Glutamatergic neuron (in vitro differentiated cells): ENCODE measurements at regions not wholly inside any gene's neighbourhood (a gene's known extent, or its start where the extent isn't known, plus 50 kb on each side); places are given as distances from the start of the nearest gene placed in this dataset.

Experiments used
- DNase-seq: peaks from one replicate; pipeline ENCODE4 v3.0.0; 2022
- H3K27ac Mint-ChIP-seq: one replicate; pipeline ENCODE4 v1.8.0; 2020; ENCODE audit warnings: mild to moderate bottlenecking, mixed read lengths, inconsistent platforms; ENCODE audit not compliant: unreplicated experiment
- H3K27me3 Mint-ChIP-seq: one replicate; pipeline ENCODE4 v1.8.0; 2020; ENCODE audit warnings: mild to moderate bottlenecking, moderate library complexity, mixed read lengths, inconsistent platforms; ENCODE audit not compliant: unreplicated experiment
- H3K36me3 Mint-ChIP-seq: one replicate; pipeline ENCODE4 v1.8.0; 2020; ENCODE audit warnings: mild to moderate bottlenecking, mixed read lengths, inconsistent platforms; ENCODE audit not compliant: unreplicated experiment
- H3K4me1 Mint-ChIP-seq: one replicate; pipeline ENCODE4 v1.8.0; 2020; ENCODE audit warnings: mild to moderate bottlenecking, low read depth, mixed read lengths, inconsistent platforms; ENCODE audit not compliant: unreplicated experiment
- H3K4me3 Mint-ChIP-seq: one replicate; pipeline ENCODE4 v1.8.0; 2020; ENCODE audit warnings: mild to moderate bottlenecking, mixed read lengths, inconsistent platforms; ENCODE audit not compliant: unreplicated experiment
- H3K9me3 Mint-ChIP-seq: one replicate; pipeline ENCODE4 v1.8.0; 2020; ENCODE audit warnings: mild to moderate bottlenecking, moderate library complexity, mixed read lengths, inconsistent platforms; ENCODE audit not compliant: unreplicated experiment
- CTCF ChIP-seq: fragments of 200-600 bp; sonication (generic); IDR thresholded peaks from one replicate; pipeline ENCODE4 v1.5.0; 2021; ENCODE audit not compliant: partially characterized antibody, unreplicated experiment

- Mint-ChIP-seq H3K4me3 (no peak overlapping the region), H3K4me1 (peaks cover 32% of the 10 kb centered on the region), H3K36me3 (no peaks in the 10 kb centered on the region), H3K27ac (peak overlapping the region; percentile 59), H3K9me3 (no peaks in the 10 kb centered on the region), H3K27me3 (peaks cover 5% of the 10 kb centered on the region)
- TF ChIP-seq CTCF, result no peak
- no peak for DNase-seq
Observed at GRCh38 chr6:109299265-109299607, 83.0 kb downstream of the CD164 start.

GRCh38 chr6:109298605-109299264, 83.5 kb downstream of the CD164 start:
- no peak for TF ChIP-seq CTCF

GRCh38 chr6:109297406-109298110, 84.7 kb downstream of the CD164 start:
- TF ChIP-seq CTCF, result no peak
- H3K27me3 Mint-ChIP-seq, result peaks cover 5% of the 10 kb centered on the region
- H3K9me3 Mint-ChIP-seq, result no peaks in the 10 kb centered on the region
- DNase-seq, result no peak
- H3K4me1 Mint-ChIP-seq, result peaks cover 32% of the 10 kb centered on the region
- H3K36me3 Mint-ChIP-seq, result no peaks in the 10 kb centered on the region
- no peak overlapping the region for H3K4me3 Mint-ChIP-seq
- H3K27ac Mint-ChIP-seq, result no peak overlapping the region

More at GRCh38 chr6:109298605-109299264, 83.5 kb downstream of the CD164 start:
- H3K9me3 Mint-ChIP-seq, result no peaks in the 10 kb centered on the region
- H3K4me3 Mint-ChIP-seq, result peak overlapping the region; percentile 14
- H3K36me3 Mint-ChIP-seq, result no peaks in the 10 kb centered on the region
- peaks cover 5% of the 10 kb centered on the region for H3K27me3 Mint-ChIP-seq
- DNase-seq, result no peak
- H3K4me1 Mint-ChIP-seq, result peaks cover 32% of the 10 kb centered on the region
- peak overlapping the region; percentile 59 for H3K27ac Mint-ChIP-seq

- peaks cover 36% of the 10 kb centered on the region for H3K4me1 Mint-ChIP-seq
- no peak overlapping the region for H3K27ac Mint-ChIP-seq
- no peaks in the 10 kb centered on the region for H3K36me3 Mint-ChIP-seq
- H3K9me3 Mint-ChIP-seq, result no peaks in the 10 kb centered on the region
- H3K27me3 Mint-ChIP-seq, result peaks cover 7% of the 10 kb centered on the region
- no peak for DNase-seq
- TF ChIP-seq CTCF, result no peak
- H3K4me3 Mint-ChIP-seq, result no peak overlapping the region
Observed at GRCh38 chr6:109296971-109297372, 85.3 kb downstream of the CD164 start.

- no peak for TF ChIP-seq CTCF
- H3K36me3 Mint-ChIP-seq, result no peaks in the 10 kb centered on the region
- H3K4me3 Mint-ChIP-seq, result no peak overlapping the region
- no peak for DNase-seq
- no peaks in the 10 kb centered on the region for H3K9me3 Mint-ChIP-seq
- H3K4me1 Mint-ChIP-seq, result peaks cover 39% of the 10 kb centered on the region
- H3K27ac Mint-ChIP-seq, result no peak overlapping the region
- H3K27me3 Mint-ChIP-seq, result peaks cover 7% of the 10 kb centered on the region
Observed at GRCh38 chr6:109296452-109296851, 85.8 kb downstream of the CD164 start.
